GM03348 (cell line): ENCODE measurements at regions not wholly inside any gene's neighbourhood (a gene's known extent, or its start where the extent isn't known, plus 50 kb on each side); places are given as distances from the start of the nearest gene placed in this dataset.

Experiments
- DNase-seq: peaks from one replicate; pipeline ENCODE4 v3.0.0; 2012; ENCODE audit warnings: low spot score

DNA sequence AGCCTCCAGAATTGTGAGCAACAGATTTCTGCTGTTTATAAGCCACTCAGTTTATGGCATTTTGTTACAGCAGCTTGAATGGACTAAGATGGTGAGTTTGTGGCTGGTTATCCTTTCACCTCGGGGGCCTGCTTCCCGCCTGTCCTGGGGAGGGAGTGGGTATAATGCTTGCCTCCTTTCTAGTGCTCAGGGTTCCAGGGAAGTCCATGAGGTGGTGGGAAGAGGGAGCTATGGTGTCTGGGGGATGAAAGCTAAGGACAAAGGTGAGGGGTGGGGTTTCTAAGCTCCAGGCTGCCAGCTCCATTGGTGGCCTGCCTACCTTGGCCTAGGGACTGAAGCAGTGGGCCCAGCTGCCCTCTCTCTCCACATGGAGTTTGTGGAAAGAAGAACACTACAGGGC, 50.2 kb upstream of the SDK2 start:
- no peak for DNase-seq

DNA sequence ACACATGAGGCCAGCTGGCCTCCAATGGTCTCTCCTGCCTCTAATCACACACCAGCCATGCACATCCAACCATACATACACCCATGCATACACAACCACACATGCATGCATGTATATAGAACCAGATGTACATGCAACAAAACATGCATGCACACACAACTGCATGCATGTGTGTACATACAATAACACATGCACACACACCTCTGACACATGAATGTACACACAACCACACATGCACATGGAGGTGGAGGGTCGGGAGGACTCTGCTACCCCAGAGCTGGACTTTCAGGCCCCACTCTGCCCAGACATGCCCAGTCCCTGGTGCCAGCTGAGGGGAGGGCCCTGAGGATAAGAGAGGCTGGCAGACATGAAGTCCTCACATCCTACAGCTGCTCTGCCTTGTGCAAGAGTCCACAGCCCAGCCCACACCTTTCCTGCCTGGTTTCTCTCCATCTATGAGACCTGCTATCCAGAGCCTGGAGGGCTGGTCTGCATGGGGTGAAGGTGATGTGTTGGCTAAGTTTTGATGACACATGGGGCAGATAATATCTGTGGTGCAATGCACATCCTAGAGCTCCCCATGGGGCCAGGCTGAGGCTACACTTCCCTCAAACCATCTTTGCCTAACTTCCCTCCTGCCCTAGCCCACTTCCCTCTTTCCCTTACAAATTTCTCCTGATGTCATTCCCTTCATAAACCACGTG, 50.9 kb upstream of the SDK2 start:
- no peak for DNase-seq

DNA sequence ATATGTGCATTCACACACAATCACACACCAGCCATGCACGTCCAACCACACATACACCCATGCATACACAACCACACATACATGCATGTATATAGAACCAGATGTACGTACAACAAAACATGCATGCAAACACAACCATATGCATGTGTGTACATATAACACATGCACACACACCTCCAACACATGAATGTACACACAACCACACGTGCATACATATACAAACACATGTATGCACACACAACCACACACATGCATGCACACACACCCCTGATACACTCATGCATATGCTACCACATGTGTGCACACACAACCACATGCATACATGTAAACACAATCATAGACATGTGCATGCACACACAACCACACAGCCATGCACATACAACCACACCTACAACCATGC, 52.0 kb upstream of the SDK2 start:
- DNase-seq, result no peak

DNA sequence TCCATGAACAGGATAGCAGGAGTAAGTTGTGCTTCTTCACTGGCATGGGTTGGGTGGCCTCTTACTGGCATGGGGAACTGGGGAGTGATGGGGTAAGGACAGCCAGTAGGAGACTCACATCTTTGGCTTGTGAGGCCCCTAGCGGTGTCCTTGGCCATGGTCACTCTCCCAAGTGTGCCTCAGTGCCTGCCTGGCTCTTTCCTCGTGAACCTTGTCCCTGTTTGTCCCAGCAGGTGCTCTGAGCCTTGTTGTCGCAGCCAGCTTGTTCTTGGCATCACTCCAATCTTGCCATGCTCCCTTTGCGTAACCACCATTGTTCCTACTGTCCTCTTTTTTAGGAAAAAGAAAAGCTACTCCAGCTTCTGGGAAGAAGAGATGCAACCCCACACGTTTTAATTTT, 53.6 kb upstream of the SDK2 start:
- no peak for DNase-seq

DNA sequence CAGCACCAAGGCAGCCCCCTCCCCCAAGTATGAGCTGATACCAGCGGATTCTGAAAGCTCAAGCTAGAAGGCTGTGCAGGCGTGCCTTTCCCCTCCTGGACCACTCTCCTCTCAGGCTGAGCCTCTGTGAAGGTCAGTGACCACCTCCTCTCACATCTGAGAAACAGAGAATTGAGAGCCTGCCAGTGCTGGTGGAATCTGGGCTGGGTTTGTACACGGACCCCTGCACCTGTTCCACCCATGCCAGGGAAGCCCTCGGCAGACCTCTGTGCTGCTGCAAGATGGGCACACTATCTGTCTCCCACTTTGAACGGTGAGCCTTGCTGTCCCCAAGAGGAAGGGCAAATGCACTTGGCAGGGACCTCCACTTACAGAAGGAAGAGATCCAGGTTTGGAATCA, 54.7 kb upstream of the SDK2 start:
- DNase-seq, result no peak

DNA sequence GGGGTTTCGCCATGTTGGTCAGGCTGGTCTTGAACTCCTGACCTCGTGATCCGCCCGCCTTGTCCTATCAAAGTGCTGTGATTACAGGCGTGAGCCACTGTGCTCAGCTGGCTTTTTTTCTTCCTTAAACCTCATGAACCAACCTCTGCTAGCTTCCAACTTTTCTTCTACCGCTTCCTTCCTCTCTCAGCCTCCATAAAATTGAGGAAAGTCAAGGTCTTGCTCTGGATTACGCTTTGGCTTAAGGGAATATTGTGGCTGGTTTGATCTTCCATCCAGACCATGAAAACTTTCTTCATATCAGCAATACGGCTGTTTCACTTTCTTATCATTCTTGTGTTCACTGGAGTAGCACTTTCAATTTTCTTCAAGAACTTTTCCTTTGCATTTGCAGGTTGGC, 57.5 kb upstream of the SDK2 start:
- DNase-seq, result no peak

DNA sequence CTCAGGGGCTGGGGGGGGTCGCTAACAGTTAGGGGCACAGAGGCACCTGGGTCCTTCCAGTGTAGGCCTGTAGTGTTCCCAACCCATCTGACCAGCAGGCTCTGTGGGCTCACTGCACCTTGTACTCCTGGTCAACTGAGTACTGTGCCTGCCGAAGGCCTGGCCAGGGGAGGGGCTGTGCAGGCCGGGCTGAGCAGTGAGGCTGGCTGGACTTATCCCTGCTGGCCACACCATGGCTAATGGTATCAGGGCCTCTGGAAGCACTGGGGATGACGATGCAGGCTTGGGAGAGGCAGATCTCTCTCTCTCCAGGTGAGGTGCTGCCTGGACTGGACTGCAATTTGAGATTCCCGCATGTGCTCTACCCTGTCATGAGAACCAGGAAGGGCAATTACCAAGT, 58.9 kb upstream of the SDK2 start:
- DNase-seq, result no peak

DNA sequence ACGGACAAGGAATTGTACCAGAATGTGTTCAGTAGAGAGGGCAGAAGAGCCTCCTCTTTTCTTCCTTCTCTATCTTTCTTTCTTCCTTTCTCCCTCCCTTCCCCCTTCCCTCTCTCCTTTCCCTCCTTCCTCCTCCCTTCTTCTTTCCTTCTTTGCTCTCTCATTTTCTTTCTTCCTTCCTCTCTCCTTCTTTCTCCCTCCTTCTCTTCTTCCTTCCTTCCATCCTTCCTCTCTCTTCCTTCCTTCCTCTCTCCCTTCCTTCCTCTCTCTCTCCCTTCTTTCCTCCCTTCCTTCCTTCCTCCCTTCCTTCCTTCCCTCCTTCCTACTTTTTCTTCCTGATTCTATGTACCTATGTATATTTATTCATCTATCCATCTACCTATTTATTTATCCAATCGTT, 59.7 kb upstream of the SDK2 start:
- DNase-seq, result no peak

DNA sequence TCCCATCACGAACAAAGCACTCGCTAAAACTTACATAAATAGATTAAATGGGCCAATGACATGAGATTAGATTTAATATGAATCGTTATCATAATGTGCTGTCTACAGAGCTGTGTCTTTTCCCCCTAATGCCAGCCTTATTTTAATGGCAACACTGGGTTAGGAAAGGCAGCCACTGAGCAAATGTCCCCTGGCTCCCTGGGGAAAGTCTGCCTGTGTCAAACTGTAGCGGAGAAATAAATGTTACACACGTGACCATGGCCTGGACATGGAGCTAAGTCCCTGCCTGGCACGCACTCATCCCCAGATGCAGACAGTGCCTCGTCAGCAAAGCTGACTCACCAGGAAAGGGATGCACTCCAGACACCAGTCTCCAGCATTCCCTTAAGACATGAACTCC, 61.3 kb upstream of the SDK2 start:
- peak; percentile 53 for DNase-seq

DNA sequence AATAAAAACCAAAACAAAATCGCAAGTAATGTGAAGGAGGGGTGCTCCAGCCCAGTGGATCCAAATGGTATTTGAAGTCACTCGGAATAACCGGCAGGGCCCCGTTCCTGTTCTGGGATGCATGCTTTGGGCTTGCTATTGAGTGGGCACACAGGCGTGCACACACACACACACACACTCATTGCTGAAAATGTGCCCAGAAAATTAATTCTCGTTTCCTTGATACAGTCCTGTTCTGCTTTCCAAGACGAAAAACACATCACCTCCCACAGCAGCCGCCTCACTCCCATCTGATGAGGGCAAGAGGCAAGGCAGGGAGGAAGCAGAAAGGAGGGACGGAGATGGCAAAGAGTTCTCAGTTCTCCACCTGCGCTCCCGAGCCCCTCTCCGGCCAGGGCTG, 62.2 kb upstream of the SDK2 start:
- no peak for DNase-seq

DNA sequence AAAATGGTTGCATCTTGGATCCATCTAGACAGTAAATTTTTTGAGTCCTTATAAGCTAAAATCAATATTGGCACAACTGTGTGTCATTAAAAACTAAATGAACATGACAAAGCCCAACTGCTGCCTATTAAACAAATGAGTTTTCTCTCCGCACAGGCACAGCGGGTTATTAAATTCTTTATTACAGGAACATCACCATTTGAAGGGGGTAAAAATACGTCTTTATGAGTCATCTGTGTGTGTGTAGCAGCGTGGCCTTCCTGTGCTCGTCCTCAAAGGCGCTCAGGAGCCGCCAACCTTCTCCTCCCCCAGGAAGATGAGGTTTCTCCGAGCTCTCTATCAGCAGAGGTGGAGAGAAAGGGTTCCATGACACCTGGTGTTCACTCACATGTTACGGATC, 62.6 kb upstream of the SDK2 start:
- no peak for DNase-seq

DNA sequence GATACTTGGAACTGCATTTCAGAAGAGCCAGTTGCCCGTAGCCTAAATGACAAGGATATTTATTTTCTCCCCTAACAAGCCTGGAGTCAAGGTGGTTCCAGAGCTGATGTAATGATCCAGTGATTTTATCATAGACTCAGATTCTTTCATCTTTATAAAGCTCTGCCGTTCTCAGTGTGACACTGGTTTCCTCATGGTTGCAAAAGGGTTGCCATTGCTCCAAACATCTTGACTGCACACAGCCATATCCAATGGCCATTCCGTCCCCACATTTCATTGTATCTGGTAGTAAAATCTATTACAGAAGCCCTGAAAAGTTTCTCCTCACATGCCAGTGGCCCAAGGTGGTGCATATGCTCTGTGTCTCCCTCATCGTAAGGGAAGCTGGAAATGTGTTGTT, 63.1 kb upstream of the SDK2 start:
- no peak for DNase-seq

DNA sequence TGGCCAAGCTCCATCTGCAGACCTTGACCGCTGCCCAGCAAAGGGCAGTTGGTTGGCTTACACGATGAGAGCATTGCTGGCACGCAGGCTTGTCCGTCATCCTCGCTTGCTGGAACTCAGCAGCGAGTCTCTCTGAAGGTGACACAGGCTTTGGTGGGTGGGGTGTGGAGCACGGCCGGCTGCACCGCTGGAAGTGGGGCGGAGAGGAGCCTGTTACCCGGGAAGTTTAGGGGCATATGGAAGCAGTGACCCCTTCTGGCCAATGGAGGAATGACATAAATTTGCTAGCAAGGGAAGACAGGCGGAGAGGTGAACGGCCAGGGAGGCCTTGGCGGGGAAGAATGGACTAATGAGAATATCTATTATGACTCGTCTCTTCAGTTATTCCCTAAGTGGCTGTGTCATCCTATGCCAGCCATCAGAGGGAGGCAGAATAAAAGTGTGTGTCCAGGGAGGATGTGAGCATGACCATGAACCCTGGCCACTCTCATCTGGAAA, 65.9 kb upstream of the SDK2 start:
- peak; percentile 80 for DNase-seq

DNA sequence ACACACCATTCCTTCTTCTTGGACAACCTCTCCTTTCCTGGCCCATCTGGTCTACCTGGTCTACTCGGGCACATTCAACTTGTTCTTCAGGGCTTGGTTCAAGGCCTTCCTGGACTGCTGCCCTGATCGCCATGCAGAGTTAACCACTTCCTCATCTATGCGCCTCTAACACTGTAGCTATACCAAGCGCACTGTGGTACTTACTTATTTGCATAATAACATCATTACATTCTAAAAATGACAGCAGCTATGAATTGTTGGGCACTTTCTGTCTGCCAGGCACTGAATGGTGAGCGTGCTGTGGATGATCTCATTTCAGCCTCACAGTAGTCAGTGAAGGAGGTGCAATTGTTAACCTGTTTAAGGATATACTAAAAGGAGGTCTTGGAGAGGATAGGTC, 66.9 kb upstream of the SDK2 start:
- DNase-seq, result no peak

DNA sequence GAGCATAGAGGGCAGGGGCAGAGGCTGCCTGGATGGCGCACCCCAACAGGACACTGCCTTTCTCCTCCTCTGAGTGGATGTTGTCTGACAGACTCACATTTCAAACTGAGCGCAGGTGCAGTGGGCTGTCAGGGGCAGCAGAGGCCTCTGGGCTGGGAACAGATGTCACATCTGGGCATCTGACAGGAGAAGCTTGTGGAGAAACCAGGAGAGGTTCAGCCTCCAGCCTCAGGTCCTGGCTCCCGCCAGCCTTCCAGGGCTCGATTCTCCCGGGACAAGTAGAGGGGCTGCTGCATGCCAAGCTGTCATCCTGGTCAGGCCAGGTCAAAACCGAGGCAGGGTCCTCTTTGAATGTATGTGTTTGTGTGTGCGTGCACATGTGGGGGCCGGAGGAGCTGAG, 67.7 kb upstream of the SDK2 start:
- no peak for DNase-seq

DNA sequence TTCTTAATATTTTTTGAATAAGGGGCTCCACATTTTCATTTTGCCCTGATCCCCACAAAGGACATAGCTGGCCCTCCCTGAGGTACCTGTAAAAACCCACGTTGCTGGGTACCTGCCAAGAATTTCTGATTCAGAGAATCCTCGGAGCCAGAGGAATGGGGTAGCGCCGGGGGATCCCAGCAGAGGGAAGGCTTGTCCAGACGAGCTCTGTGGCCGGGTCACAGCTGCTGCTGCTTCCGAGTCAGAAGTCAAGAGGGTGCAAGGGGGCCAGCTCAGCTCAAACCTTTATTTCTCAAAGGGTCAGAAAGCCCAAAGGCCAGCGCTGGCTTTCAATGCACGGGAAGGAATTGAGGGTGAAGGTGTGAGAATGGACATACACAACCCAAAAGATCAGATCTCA, 68.9 kb upstream of the SDK2 start:
- DNase-seq, result no peak

DNA sequence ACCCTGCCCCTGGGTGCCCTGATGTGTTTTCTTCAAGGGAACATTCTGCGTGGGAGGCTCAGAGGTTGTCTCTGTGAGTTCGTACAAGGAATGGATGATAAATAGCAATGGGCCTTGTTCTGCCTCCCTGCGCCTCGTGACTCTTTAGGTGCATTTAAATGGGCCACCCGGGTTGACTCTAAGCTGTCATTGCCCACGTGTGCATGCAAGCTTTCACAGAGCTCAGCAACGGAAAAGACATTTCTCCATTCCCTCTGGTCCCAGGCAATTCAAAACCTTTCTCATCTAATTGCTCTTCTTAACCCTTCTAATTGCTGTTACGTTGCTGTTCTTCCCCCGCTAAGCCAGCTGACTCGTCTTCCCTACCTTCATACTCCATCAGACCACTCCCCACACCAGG, 71.5 kb upstream of the SDK2 start:
- DNase-seq, result no peak

DNA sequence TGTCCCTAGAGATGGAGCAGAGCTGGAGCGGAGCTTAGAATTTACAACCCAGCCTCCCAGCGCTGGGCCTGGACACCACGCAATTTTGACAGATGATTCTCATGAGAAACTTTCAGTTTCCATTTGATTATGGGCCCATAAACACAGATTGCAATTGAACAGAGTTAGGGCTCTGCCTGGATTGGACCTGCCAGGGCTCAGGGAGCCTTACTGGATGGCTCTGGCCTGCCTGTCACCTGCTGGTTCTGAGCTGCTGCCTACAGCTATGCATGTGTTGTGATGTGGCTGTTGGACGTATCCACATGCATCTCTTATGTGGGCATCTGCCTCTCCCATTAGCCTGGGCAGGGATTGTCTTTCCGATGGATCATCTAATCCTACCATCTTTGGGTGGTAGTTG, 73.4 kb upstream of the SDK2 start:
- no peak for DNase-seq

DNA sequence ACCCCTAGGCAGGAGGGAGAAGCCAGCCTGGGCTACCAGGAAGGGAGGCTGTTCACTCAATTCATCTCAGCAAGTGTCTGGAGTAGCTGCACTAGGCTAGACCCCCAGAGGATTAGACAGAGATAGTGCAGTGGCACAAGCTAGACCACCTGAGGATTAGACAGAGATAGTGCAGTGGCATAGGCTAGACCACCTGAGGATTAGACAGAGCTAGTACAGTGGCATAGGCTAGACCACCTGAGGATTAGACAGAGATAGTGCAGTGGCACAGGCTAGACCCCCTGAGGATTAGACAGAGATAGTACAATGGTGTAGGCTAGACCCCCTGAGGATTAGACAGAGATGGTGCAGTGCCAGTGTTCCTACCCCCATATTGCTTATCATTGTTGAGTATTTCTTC, 74.1 kb upstream of the SDK2 start:
- DNase-seq, result no peak

DNA sequence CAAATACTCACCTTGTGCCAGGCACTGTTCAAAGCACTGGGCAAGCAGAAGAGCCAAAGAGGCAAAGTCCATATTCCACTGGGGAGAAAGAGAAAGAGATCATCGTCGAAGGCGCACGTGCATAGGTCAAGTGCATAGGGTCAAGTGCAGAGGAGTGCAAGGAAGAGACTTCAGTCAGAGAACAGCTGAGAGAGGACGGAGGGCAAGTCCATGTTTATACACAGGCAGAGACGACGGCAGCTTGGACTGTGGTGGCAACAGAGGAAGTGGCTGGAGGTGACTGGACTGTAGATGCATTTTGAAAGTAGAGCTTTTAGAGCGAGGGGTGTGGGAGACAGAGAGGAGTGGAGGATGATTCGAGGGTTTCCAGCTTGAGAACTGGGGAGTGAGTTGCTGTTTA, 74.7 kb upstream of the SDK2 start:
- no peak for DNase-seq

DNA sequence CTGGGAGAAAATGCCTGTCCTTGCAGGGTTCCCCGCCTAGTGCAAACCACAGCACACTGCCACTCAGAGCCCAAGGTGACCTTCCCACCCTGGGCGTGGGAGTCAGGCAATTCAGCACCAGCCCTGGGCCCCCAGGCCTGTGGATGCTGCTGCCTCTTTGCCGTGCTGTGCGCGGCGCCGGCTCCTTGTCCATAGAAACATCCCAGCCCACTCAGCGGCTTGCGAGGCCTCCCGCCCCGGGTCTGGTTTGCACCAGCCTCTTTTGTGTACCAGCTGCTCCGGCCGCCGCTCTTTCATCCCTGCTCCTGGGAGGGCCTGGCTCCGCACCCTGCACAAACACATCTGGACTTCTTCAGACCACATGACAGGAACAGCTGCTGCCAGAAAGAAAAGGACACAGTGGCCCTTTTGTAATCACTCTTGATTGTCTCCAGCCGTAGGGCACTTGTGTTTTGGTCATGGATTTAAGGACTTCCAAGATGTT, 75.4 kb upstream of the SDK2 start:
- no peak for DNase-seq

DNA sequence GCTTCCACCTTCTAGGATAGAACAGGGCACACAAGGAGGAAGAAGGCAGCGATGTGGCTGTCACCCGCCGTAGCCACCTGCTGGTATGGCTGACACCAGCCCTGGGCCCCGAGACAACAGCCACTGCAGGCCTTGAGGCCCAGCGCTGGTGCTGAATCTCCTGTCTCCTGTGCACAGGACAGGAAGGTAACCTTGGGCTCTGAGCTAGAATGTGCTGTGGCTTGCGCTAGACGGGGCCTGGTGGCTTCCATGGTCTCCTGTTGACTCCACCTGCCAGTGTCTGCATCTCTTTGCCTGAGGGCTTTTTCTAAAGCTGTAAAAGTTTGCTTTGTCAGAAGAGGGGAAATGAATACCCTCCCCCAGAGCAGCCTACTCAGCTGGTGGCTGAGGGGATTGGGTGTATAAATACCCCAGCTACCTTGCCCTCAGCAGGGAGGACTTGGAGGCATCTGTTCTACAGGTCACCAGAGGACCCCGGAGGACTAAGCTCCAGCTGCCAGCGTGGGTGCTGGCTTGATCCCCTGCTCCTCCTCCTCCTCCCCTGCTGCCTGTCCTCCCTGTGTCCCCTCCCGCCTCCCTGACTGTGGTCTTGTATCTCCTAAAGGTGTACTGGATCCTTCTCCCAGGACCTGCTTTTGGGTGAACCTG, 76.1 kb upstream of the SDK2 start:
- DNase-seq, result no peak

DNA sequence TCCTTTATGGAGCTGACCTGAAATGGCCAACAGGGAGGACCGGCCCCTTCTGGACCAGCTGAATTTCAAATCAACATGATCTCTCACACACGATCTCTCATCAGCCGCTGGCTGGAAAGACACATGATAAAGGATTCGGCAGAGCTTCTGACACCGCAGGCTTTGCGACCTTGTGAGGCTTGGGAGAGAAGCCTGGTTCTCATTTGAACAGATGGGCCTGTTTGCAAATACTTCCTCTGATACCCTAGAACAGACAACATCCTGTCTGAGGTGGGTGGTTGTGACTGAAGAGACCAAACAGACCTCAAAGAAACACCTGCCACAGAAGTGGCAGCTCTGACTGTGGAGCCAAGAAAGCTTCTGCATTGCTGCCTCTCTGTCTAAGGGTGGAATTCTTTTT, 77.9 kb upstream of the SDK2 start:
- DNase-seq, result no peak

DNA sequence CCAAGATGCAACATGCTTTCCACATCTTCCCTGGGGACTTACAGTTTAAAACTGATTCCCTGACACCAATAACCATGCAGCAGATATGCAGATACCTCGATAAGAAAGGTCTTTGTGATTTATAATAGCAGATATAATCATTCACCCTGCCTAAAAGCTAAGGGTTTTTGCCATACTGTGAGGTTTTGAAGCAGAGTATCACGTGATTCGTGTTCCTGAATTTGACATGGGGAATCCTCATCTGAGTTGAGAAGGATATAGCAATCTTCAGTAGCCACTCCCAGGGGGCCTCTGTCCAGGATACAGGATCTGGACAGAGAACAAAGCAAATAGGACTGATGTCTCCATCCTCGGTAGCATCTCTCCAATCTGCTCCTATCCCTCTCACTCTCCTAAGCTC, 79.1 kb upstream of the SDK2 start:
- no peak for DNase-seq
